NCI-H1417 (cell line): ENCODE measurements at regions not wholly inside any gene's neighbourhood (a gene's known extent, or its start where the extent isn't known, plus 50 kb on each side); places are given as distances from the start of the nearest gene placed in this dataset.

Experiments
- DNase-seq, 3 experiments: peaks; one replicate each; lab custom pipeline; 2025; lab: John Stamatoyannopoulos, UW

GRCh38 chr3:110101361-110101760, 764.0 kb upstream of the DPPA4 start:
- DNase-seq = no peak

GRCh38 chr3:110106805-110107204, 769.5 kb upstream of the DPPA4 start:
- DNase-seq = no peak

DNA sequence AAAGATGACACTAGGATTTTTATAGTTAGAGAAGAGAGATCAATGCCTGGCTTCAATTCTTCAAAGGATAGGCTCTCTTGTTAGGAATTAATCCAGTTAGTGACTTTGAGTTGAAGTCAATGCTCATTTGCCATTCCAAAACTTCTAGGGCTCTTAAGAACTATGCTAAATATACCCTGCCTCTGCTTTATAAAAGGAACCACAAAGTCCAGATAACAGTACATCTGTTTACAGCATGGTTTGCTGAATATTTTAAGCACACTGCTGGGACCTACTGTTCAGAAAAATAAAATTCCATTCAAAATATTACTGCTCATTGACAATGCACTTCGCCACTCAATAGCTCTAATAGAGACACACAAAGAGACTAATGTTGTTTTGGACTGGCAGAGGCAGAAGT, 786.6 kb upstream of the DPPA4 start:
- no peak for DNase-seq

- DNase-seq = no peak
Measured at GRCh38 chr3:110126065-110126464, 788.7 kb upstream of the DPPA4 start.

GRCh38 chr3:110133971-110134370, 796.6 kb upstream of the DPPA4 start:
- DNase-seq = no peak

DNA sequence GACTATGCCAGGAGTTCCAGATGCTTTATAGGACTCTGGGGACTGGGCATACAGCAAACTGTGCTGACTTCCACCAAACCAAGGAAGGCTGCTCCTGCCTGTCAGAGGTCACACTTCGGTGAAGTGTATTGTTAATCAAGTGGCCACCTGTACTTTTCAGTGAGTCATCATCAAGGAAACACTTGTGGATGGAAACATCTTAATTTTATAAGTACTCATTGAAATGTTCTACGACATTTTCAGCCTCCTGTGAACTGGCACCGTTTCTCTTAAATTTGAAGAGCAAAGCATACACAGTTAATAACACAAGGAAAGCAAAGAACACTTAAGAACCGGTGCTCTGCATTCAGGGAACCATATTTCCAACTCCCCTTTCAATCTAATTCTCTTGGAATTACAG, 801.7 kb upstream of the DPPA4 start:
- DNase-seq = peak in 2 of 3 experiments; percentile 32 to 97

DNA sequence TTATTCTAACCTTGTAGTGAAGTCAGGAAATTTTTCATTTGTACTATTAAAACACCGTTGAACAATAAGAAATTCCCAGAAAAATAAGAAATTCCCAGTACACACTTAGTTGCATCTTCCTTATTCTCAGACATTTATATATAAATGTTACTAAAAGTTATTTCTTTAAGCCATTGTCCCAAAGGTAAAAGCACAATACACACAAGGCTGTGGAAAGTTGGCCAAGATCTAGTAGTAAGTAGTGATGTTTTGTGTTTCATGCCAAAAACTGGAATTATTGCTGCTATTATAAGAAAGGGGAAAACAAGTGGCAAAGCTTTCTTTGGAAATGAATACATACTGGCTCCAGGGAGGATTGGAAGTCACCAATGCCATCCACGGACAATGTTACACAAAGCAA, 802.5 kb upstream of the DPPA4 start:
- no peak for DNase-seq

DNA sequence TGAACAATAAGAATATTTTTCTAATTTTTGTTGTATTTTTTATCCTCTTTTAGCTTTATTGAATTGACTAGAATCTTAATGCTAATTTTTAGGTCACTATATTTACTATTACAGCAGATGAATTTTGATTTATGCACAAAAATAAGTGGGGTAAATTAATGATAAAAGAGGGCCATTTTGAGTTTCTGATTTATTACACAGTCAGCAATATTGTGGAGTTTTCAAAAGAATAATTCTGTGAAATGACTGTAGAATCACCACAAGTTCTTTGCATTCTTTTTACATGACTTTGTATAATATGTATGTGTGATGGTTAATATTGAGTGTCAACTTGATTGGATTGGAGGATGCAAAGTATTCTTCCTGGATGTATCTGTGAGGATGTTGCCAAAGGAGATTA, 812.4 kb upstream of the DPPA4 start:
- DNase-seq = no peak

DNA sequence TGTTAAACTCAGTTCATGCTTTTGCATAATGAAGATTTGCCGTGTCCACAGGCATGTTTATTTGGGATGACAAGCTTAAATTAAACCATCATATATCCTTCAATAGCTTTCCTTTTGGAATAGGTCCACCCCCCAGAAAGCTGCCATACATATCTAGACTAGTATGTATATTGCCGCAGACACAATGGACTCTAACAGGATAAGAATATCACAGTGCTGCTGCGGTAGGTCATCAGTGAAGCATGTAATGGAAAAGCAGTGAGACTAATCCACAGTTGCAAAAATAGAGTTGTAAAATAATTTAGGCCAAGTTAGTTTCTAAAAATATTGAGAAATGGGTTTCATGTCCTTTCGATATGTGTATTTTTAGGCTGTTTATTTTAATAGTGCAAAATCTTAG, 819.9 kb upstream of the DPPA4 start:
- no peak for DNase-seq

GRCh38 chr3:110164632-110165369, 827.5 kb upstream of the DPPA4 start:
- DNase-seq = no peak

GRCh38 chr3:110165370-110165743, 828.0 kb upstream of the DPPA4 start:
- DNase-seq = no peak

- DNase-seq = no peak
Measured at GRCh38 chr3:110165753-110166152, 828.4 kb upstream of the DPPA4 start.

- DNase-seq = no peak
Measured at GRCh38 chr3:110166791-110167190, 829.4 kb upstream of the DPPA4 start.

DNA sequence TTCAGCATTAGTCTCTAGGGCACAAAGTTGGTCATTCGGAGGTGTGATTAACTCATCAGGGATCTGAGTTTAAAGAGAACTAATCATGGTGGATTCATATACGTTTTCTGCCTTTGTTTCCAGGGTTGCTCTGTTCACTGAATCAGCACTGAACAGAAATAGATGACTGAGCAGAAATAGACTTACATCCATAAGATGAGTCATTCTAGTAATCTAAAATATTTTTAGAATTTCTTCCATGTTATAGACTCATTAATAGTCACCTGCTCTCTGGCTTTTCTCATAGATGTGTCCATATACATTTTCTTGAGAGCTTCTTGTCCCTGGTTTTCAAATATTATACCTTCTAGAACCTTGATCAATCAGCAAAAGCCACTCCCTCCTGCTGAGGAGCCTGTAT, 837.6 kb upstream of the DPPA4 start:
- no peak for DNase-seq

DNA sequence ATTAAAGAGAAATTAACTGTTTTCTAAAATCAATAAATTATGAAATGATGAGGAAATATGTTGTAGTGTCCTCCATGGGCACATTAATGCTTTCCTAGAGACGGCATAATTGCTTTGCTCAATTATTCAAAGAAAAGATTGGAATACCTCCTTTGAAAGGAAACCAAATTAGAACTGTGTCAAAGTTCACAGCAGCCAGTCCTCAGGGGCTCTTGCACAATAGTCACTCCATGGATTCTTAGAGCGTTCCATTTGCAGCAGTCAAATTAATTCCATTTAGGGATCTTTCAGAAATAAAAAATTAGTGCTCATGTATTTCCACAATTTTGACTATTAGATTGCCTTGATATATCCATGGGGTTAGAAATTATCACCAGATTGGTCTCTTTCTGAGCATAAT, 841.6 kb upstream of the DPPA4 start:
- no peak for DNase-seq

DNA sequence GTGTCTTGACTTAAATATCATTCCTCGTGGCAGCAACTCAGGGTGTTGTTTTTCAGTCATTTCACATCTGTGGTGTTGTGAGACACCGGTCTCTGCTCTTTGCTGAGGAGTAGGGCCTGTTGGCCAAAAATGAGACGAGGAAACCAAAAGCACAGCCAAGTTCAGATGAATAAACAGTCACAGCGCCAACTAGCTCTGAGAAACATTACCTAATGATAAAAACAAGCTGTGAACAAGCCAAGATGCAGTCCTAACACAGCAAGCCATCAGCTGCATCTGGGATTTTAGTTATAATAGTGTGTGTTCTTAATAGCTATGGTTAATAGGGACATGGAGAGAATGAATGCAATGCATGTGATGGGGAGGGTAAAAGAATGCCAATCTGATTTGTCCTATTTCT, 843.4 kb upstream of the DPPA4 start:
- DNase-seq = no peak

DNA sequence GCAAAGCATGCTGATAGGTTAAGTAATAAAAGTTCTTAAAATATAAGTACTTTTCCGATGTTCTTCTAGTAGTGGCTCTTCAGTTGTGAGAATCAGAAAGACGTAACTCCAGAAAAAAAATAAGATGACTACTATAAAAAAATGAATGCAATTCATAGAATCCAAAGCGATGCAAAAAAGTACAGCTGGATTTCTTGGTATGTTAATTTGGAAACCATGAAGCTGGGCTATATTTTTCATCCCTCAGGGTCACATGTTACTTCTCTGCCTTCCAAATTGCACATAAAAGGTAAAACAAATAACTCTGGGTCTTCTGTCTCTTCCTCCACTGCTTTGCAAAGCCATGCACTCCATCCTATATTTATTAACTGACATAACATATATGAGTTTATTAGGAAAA, 843.9 kb upstream of the DPPA4 start:
- no peak for DNase-seq

GRCh38 chr3:110184536-110184935, 847.2 kb upstream of the DPPA4 start:
- DNase-seq = no peak

GRCh38 chr3:110193074-110193473, 855.7 kb upstream of the DPPA4 start:
- no peak for DNase-seq

DNA sequence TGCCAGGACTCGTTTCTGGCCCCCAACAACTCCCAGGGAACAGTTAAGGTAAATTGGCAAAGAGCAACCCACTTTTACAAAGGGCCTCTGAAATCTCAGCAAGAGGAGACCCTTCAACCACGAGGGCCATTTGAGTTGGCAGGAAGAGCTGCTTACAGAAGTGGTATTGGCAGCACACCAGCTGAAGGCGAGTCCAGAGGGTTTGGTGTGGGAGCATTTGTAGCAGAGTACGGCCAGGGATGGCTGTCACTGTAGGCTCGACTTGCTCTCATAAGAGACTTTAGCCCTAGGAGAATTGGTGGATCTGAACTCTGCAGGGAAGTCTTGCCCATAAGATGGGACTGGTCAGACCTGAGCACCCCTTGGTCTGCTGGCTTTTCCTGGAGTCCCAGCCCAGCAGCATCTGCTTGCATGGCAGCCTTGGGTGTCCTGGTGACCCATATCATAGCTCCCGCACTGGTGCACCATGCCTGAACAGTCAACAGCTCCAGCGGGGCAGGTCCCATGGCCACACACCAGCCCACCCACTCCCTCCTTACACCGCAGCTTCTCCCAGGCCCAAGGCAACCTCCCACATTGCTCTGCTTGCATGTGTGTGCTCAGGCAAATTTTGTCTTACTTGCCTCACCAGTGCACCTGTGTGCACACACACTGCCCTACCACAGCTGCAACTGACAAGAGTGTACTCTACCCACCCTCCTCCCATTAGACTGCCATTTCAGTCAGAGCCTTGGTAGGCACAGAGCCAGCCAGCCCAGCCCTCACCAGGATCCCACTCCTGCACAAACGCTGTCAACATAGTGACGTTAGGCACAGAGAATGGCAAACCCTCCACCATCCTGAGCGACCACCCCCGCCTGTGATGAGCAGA, 861.6 kb upstream of the DPPA4 start:
- no peak for DNase-seq

DNA sequence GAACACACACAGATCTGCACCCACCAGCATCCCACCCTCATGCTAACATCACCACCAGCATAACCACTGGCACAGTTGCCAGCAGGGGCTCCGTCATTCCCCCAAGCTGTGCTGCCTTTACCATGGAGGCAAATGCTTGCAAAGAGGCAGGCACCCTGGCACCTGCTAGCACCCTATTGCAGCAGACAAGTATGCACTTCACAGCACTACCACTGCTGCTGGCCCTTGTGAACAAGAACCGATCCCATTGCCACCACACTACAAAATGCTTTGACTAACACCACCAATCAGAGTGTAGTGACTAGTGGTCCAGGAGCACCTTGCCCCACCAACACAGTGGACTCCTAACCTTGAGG, 862.2 kb upstream of the DPPA4 start:
- DNase-seq = no peak

- no peak for DNase-seq
Measured at GRCh38 chr3:110210086-110210660, 861.4 kb upstream of the NECTIN3 start.

GRCh38 chr3:110226645-110227044, 845.0 kb upstream of the NECTIN3 start:
- no peak for DNase-seq
